ENCODE measurements at regions not wholly inside any gene's neighbourhood (a gene's known extent, or its start where the extent isn't known, plus 50 kb on each side); places are given as distances from the start of the nearest gene placed in this dataset.
"Not testable (repeated sequence)": the region's sequence is repeated elsewhere in the genome, so short reads cannot be mapped to it uniquely, and the experiment has no call there.

DNA sequence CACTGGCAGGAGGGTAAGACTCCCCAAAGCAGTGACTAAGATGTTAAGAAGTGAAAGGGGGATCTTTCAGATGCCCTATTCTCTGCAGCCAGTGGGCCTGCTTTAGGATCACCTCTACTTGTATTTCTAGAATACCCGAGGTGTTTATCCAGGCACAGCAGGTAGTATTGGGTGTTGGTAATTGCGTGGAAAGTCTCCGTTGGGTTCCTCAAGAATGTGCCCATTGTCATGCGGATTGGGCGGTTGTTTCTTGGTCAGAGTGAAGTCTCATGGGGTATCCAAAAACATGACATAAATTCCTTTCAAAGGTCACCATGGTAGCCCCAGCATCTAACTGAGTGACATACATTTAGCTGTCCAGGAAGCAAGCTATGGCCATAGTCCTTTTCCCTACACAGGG, 308.8 kb downstream of the RPIA start:
- no peak for DNase-seq (ENCODE audit: low read depth in 2 of 2)

GRCh38 chr2:89004238-89004637, 312.8 kb downstream of the RPIA start:
- not testable (repeated sequence) for DNase-seq (ENCODE audit: low read depth in 2 of 2)

DNA sequence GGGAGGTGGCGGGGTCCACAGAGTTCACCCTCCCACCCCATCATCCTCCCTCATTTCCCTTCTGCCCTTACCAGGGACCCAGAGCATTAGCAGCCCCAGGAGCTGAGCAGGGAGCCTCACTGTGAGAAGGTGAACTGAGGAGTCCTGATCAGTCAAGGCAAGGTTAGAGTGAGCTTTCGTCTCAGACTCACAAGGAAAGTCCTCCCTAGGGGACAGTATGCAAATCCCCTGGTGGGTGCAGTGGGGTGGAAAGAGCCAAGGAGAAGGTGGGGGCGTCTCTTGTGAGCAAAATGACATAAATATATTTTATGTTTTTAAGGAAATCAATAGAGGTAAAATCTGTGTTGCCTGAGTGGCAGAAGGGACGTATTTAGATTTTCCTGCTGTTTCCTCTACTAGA, 329.1 kb downstream of the RPIA start:
- not testable (repeated sequence) for DNase-seq (ENCODE audit: low read depth in 2 of 2)

GRCh38 chr2:89026296-89026695, 334.8 kb downstream of the RPIA start:
- DNase-seq (ENCODE audit: low read depth in 2 of 2): not testable (repeated sequence)

- DNase-seq (ENCODE audit: low read depth in 2 of 2): not testable (repeated sequence)
These were observed 335.6 kb downstream of the RPIA start for GRCh38 chr2:89027115-89027514.

DNA sequence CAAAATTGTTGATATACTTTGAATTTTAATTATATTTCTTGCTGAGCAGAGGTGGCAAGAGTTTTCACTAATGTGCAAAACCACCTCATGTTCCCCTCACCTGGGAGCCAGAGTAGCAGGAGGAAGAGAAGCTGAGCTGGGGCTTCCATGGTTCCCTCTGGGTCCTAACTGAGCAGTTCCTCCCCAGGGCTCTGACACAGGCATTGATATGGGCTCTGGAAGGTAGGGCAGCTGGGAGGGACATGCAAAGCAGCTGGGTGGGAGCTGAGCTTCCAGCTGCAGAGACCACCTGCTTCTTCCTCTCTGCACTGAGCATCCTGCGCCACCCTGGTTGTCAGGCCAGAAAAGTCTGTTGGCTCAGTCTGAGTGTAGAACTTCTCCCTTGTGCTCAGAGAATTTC, 336.1 kb downstream of the RPIA start:
- DNase-seq (ENCODE audit: low read depth in 2 of 2): not testable (repeated sequence)

DNA sequence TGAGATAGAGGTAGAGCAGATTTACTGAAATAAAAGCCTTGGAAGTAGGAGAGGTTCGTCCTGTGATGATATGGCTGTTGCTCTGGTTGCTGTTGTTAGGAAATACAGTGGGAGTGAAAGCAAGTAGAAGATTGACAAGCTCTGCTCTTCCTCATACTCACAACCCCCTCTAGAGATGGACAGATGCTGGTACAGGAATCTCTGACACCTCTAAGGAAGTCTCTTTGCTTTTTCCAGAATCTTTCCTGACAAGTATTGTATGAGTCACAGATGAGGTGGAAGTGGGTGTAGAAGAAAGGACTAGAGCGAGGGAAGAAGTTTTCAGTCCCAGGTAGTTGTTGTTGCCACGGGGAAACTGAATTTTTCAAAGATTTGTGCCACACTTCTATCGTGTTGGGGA, 337.8 kb downstream of the RPIA start:
- DNase-seq (ENCODE audit: low read depth in 2 of 2): not testable (repeated sequence)

GRCh38 chr2:89048138-89049066, 356.9 kb downstream of the RPIA start:
- not testable (repeated sequence) for DNase-seq (ENCODE audit: low read depth in 2 of 2)

DNA sequence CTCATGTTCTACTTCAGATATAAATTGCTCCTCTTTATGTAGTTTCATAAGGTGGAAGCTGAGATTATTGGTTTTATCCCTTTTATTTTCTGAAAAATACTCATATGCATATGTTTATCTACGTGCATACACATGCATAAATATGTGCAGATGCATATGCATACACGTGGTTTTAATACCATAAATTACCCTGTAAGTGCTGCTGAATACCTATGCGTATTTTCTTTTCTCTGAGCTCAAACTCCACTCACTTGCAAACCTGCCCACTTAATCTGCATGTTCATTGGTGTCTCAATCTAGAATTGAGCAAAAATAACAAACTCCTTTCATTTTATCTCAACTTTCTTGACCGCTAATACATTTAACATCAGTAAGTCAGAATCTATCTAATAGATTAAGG, 367.1 kb downstream of the RPIA start:
- not testable (repeated sequence) for DNase-seq (ENCODE audit: low read depth in 2 of 2)

DNA sequence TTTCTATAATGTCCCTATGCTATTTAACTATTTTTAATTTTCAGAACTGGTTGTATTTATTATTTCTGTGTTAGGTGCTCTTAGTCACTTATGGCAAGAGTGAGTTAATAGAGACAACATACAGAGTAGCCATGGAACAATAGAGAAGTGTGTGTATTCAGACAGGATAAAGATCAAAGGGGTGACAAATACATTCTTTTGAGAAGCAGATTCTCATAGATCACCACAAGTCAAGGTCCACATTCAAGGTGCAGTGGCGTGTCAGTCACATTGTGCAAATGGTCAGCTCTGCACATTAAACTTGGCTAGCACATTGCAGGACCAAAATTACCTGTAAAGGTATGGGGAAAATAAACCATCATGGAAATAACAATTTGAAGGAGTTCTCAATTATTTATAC, 369.7 kb downstream of the RPIA start:
- not testable (repeated sequence) for DNase-seq (ENCODE audit: low read depth in 2 of 2)

- DNase-seq (ENCODE audit: low read depth in 2 of 2): not testable (repeated sequence)
These were observed 385.3 kb downstream of the RPIA start for GRCh38 chr2:89076771-89077170.

DNA sequence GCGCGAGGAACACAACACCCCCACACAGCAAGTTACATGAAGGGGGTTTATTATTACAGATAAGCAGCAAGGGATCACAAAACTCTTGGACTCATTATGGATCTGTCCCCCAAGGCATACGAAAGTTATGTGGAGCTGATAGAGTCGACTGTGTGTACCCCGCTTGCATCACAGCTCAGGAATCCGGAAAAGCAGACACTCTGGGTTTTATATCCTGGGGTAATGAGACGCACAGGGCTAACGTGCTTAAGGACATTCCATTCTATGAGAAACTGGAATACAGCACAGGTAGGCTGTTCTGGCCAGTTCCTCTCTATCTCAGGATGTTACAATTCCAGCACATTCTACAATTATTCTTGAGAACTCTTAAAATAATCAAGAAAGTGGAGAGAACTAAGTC, 401.4 kb downstream of the RPIA start:
- DNase-seq (ENCODE audit: low read depth in 2 of 2): not testable (repeated sequence)

- not testable (repeated sequence) for DNase-seq (ENCODE audit: low read depth in 2 of 2)
These were observed 403.6 kb downstream of the RPIA start for GRCh38 chr2:89095060-89095459.

DNA sequence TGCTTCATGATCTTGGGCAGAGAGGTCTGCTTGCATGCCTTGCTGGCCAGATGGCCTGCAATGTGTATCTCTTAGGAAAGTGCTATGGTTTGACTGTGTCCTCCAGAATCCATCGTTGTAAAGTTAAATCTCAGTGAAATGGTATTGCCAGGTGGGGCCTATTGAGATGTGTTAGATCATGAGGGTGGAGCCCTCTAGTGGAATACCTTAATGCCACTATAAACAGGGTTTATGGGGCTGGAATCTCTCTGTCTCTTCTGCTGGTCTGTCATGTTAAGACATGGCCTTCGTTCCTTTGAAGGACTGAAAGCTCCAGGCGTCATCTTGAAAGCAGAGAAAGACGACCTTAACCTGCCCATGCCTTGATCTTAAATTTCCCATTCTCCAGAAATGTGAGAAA, 411.1 kb downstream of the RPIA start:
- not testable (repeated sequence) for DNase-seq (ENCODE audit: low read depth in 2 of 2)

- DNase-seq (ENCODE audit: low read depth in 2 of 2): not testable (repeated sequence)
These were observed 415.0 kb downstream of the RPIA start for GRCh38 chr2:89106369-89107019.

DNA sequence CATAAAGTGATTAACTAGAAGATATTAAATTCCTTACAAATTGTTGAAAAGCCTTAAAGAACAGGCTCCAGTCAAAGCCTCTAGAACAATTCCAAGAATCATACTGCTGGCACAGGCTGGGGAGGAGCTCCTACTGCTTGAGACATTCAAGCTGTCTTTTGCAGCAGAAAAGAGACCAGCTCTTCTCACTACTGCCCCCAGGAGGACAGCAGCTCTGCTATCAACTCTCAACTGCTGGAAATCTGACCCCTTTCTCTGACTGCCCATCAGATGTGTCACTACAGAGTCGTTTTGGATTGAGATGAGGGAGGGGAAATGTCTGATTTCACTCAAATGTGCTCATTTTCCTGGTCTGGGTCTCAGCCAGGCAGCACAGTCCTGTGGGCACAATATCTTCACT, 421.0 kb downstream of the RPIA start:
- not testable (repeated sequence) for DNase-seq (ENCODE audit: low read depth in 2 of 2)

DNA sequence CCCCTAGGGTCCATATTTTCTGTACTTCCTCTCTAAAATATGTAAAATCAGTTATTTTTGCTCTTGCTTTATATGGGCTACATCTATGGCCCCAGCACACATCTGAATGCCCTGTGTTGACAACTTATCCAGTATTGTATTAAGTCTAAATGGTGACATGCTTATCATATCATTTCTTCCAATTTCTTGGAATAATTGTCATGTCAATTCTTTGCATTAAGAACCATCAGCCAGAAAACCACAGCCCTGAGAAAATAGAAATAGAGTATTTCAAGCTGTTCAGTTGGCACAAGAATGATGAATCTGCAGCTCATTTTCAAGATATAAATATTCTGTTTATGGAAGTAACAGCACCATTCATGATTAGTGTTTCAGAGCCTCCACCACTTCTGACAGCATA, 421.8 kb downstream of the RPIA start:
- DNase-seq (ENCODE audit: low read depth in 2 of 2): not testable (repeated sequence)

DNA sequence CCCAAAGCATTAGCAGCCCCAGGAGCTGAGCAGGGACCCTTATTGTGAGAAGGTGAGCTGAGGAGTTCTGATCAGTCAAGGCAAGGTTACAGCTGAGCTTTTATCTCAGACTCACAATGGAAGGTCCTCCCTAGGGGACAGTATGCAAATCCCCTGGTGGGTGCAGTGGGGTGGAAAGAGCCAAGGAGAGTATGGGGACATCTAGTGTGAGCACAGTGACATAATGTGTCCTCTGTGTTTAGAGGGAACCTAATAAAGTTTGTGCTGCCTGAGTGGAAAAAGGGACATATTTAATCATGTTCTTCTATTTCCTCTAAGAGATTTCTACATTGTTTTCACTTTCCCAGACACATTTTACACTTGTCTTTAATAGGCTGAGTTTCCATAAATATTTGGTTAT, 438.0 kb downstream of the RPIA start:
- not testable (repeated sequence) for DNase-seq (ENCODE audit: low read depth in 2 of 2)

GRCh38 chr2:89130665-89131308, 439.3 kb downstream of the RPIA start:
- DNase-seq (ENCODE audit: low read depth in 2 of 2): not testable (repeated sequence)

DNA sequence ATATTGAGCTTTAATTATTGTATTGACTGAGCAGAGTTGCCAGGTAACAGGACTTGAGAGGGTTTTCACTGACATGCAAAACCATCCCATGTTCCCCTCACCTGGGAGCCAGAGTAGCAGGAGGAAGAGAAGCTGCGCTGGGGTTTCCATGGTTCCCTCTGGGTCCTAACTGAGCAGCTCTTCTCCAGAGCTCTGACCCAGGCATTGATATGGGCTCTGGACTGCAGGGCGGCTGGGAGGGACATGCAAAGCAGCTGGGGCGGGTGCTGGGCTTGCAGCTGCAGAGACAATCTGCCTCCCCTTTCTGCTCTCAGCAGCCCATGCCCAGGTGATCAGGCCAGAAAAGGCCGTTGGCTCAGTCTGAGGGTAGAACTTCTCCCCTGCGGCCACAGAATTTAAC, 451.5 kb downstream of the RPIA start:
- not testable (repeated sequence) for DNase-seq (ENCODE audit: low read depth in 2 of 2)

GRCh38 chr2:89145342-89145741, 453.9 kb downstream of the RPIA start:
- not testable (repeated sequence) for DNase-seq (ENCODE audit: low read depth in 2 of 2)

- DNase-seq (ENCODE audit: low read depth in 2 of 2): not testable (repeated sequence)
These were observed 456.8 kb downstream of the RPIA start for GRCh38 chr2:89148256-89148655.

All from stimulated activated CD8-positive, alpha-beta memory T cell treated with anti-CD3 and anti-CD28 coated beads, Interleukin-2, amount 100 ng/mL, for 48 hours (primary cell).